ENCODE measurements at regions not wholly inside any gene's neighbourhood (a gene's known extent, or its start where the extent isn't known, plus 50 kb on each side); places are given as distances from the start of the nearest gene placed in this dataset.

GRCh38 chr2:192615105-192615504, 420.4 kb upstream of the TMEFF2 start:
- TF ChIP-seq POLR2A (IDR thresholded peaks at IDR 0.05) (no peak), CTCF (IDR thresholded peaks at IDR 0.05) (no peak)

Data from stomach (tissue), 4 donors.